Activated T-helper 17 cell treated with anti-CD3 and anti-CD28 coated beads, Interleukin-2, amount 50 U/mL, for 72 hours (primary cell): ENCODE measurements at regions not wholly inside any gene's neighbourhood (a gene's known extent, or its start where the extent isn't known, plus 50 kb on each side); places are given as distances from the start of the nearest gene placed in this dataset.
"Not testable (repeated sequence)": the region's sequence is repeated elsewhere in the genome, so short reads cannot be mapped to it uniquely, and the experiment has no call there.

Experiments
- ATAC-seq: fragments of 150-1000 bp; cut with Tn5 transposase; replicated peaks from 2 replicates; pipeline ENCODE4 v1.10.0; 2021; ENCODE audit warnings: mild to moderate bottlenecking, moderate library complexity
- H3K27ac Mint-ChIP-seq: one replicate; pipeline ENCODE4 v1.8.0; 2022; ENCODE audit warnings: mixed read lengths
- H3K27me3 Mint-ChIP-seq: one replicate; pipeline ENCODE4 v1.8.0; 2022; ENCODE audit warnings: mixed read lengths
- H3K36me3 Mint-ChIP-seq: one replicate; pipeline ENCODE4 v1.8.0; 2022; ENCODE audit warnings: low read depth, mild to moderate bottlenecking, mixed read lengths
- H3K4me1 Mint-ChIP-seq: one replicate; pipeline ENCODE4 v1.8.0; 2022; ENCODE audit warnings: mixed read lengths
- H3K4me3 Mint-ChIP-seq: one replicate; pipeline ENCODE4 v1.8.0; 2022; ENCODE audit warnings: mild to moderate bottlenecking, mixed read lengths
- H3K9me3 Mint-ChIP-seq: one replicate; pipeline ENCODE4 v1.8.0; 2022; ENCODE audit warnings: mixed read lengths

GRCh38 chr21:28496517-28496916 is 496.2 kb downstream of the LTN1 start:
- H3K27ac Mint-ChIP-seq = no peak overlapping the region
- H3K27me3 Mint-ChIP-seq = no peaks in the 10 kb centered on the region
- no peaks in the 10 kb centered on the region for H3K4me1 Mint-ChIP-seq
- H3K9me3 Mint-ChIP-seq = peaks cover 4% of the 10 kb centered on the region
- H3K4me3 Mint-ChIP-seq = no peak overlapping the region
- H3K36me3 Mint-ChIP-seq = no peaks in the 10 kb centered on the region
- ATAC-seq = no peak

DNA sequence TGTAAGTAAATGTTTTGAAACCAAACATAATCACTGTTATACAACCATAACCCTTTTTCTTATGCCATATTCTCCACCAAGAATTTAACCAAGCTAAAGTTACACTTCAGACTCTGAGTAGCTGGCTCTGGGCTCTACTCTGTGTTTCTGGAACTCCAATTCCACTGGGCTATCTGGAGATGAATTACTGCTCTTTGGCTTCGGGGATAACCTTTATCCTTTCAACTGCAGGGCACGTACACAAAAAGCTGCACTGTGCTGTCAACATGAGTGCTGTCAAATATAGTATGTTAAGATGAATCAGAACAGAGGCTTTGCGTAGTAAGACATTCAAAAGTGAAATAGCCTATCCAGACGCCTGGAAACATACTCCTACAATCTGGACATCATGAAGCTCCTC is 500.6 kb downstream of the LTN1 start:
- no peak overlapping the region for H3K4me3 Mint-ChIP-seq
- H3K27ac Mint-ChIP-seq = no peak overlapping the region
- no peaks in the 10 kb centered on the region for H3K27me3 Mint-ChIP-seq
- no peak for ATAC-seq
- no peaks in the 10 kb centered on the region for H3K36me3 Mint-ChIP-seq
- H3K4me1 Mint-ChIP-seq = no peaks in the 10 kb centered on the region
- H3K9me3 Mint-ChIP-seq = no peaks in the 10 kb centered on the region

- ATAC-seq = no peak
- H3K36me3 Mint-ChIP-seq = no peaks in the 10 kb centered on the region
- H3K4me3 Mint-ChIP-seq = no peak overlapping the region
- no peaks in the 10 kb centered on the region for H3K9me3 Mint-ChIP-seq
- H3K27ac Mint-ChIP-seq = no peak overlapping the region
- H3K4me1 Mint-ChIP-seq = no peaks in the 10 kb centered on the region
- H3K27me3 Mint-ChIP-seq = no peaks in the 10 kb centered on the region
Measured at GRCh38 chr21:28489821-28490350, 502.8 kb downstream of the LTN1 start.

- Mint-ChIP-seq H3K27me3 (no peaks in the 10 kb centered on the region), H3K27ac (no peak overlapping the region), H3K36me3 (no peaks in the 10 kb centered on the region), H3K4me1 (no peaks in the 10 kb centered on the region), H3K9me3 (no peaks in the 10 kb centered on the region), H3K4me3 (no peak overlapping the region)
- no peak for ATAC-seq
Measured at GRCh38 chr21:28489162-28489561, 503.5 kb downstream of the LTN1 start.

DNA sequence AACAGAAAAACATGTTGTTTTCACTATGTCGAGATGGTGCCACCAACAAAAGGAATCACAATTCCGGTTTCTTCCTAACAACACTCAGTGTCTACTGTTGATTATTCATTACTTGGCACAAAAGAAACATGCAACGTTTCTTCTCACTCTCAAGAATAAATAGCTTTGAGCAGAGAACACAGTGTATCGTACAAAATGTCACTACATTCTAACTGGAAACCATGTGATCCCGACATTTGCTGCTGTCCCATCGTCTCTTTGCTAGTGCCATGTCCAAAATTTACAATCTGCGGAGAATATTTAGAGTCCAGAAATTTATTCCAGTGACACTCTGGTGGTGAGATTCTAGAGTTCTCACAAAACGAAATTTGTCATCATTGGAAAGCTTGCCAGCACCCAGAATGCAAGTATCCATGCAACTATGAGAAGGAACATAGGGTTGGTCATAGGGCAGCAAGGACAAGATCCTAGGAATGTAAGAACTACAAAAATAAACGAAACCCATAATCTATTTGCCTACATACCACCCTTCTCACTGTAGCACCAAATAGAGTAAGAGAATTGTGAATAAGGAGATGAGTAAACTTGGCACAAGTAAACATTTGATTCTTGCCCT is 505.1 kb downstream of the LTN1 start:
- H3K4me3 Mint-ChIP-seq = no peak overlapping the region
- no peak overlapping the region for H3K27ac Mint-ChIP-seq
- ATAC-seq = no peak
- H3K27me3 Mint-ChIP-seq = no peaks in the 10 kb centered on the region
- H3K4me1 Mint-ChIP-seq = no peaks in the 10 kb centered on the region
- no peaks in the 10 kb centered on the region for H3K36me3 Mint-ChIP-seq
- H3K9me3 Mint-ChIP-seq = no peaks in the 10 kb centered on the region

- Mint-ChIP-seq H3K9me3 (no peaks in the 10 kb centered on the region), H3K27ac (no peak overlapping the region), H3K36me3 (no peaks in the 10 kb centered on the region), H3K27me3 (no peaks in the 10 kb centered on the region), H3K4me1 (no peaks in the 10 kb centered on the region), H3K4me3 (no peak overlapping the region)
- ATAC-seq = no peak
Measured at GRCh38 chr21:28485301-28486022, 507.2 kb downstream of the LTN1 start.

- Mint-ChIP-seq H3K27me3 (no peaks in the 10 kb centered on the region), H3K4me1 (no peaks in the 10 kb centered on the region)
Measured at GRCh38 chr21:28483301-28484035, 509.2 kb downstream of the LTN1 start.

GRCh38 chr21:28482657-28483056 is 510.0 kb downstream of the LTN1 start:
- no peak for ATAC-seq
- Mint-ChIP-seq H3K27me3 (no peaks in the 10 kb centered on the region), H3K4me3 (no peak overlapping the region), H3K4me1 (no peaks in the 10 kb centered on the region), H3K9me3 (no peaks in the 10 kb centered on the region), H3K36me3 (no peaks in the 10 kb centered on the region), H3K27ac (no peak overlapping the region)

More at GRCh38 chr21:28483301-28484035, 509.2 kb downstream of the LTN1 start:
- Mint-ChIP-seq H3K27ac (no peak overlapping the region), H3K4me3 (no peak overlapping the region), H3K36me3 (no peaks in the 10 kb centered on the region), H3K9me3 (no peaks in the 10 kb centered on the region)
- ATAC-seq = no peak

GRCh38 chr21:28480470-28480869 is 512.2 kb downstream of the LTN1 start:
- peaks cover 5% of the 10 kb centered on the region for H3K27me3 Mint-ChIP-seq
- H3K4me1 Mint-ChIP-seq = no peaks in the 10 kb centered on the region
- no peak for ATAC-seq
- H3K36me3 Mint-ChIP-seq = no peaks in the 10 kb centered on the region
- no peaks in the 10 kb centered on the region for H3K9me3 Mint-ChIP-seq
- no peak overlapping the region for H3K4me3 Mint-ChIP-seq
- H3K27ac Mint-ChIP-seq = no peak overlapping the region

- H3K9me3 Mint-ChIP-seq = no peaks in the 10 kb centered on the region
- ATAC-seq = peak; percentile 37
- H3K4me1 Mint-ChIP-seq = no peaks in the 10 kb centered on the region
- peaks cover 12% of the 10 kb centered on the region for H3K27me3 Mint-ChIP-seq
- H3K4me3 Mint-ChIP-seq = no peak overlapping the region
- H3K27ac Mint-ChIP-seq = no peak overlapping the region
- H3K36me3 Mint-ChIP-seq = no peaks in the 10 kb centered on the region
Measured at GRCh38 chr21:28473530-28474220, 519.0 kb downstream of the LTN1 start.

- not testable (repeated sequence) for H3K27ac Mint-ChIP-seq, ATAC-seq, H3K36me3 Mint-ChIP-seq, H3K9me3 Mint-ChIP-seq, H3K4me3 Mint-ChIP-seq, H3K4me1 Mint-ChIP-seq
- H3K27me3 Mint-ChIP-seq = peaks cover 14% of the 10 kb centered on the region
Measured at GRCh38 chr21:28472543-28472942, 520.1 kb downstream of the LTN1 start.

DNA sequence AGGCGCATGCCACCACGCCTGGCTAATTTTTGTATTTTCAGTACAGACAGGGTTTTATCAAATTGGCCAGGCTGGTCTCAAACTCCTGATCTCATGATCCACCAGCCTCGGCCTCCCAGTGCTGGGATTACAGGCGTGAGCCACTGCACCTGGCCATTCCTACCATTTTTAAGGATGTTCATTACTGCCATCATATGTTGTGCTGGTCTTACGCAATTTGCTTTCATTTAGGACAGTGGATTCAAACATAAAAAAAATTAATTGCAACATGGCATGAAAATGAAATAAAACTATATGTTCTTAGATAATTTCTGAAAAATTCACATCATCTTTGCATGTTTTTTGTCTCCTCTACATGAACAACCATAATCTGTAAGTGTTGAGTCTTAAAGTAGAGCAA is 527.7 kb downstream of the LTN1 start:
- ATAC-seq = no peak
- Mint-ChIP-seq H3K9me3 (no peaks in the 10 kb centered on the region), H3K36me3 (no peaks in the 10 kb centered on the region), H3K4me1 (no peaks in the 10 kb centered on the region), H3K4me3 (no peak overlapping the region), H3K27me3 (peaks cover 4% of the 10 kb centered on the region), H3K27ac (no peak overlapping the region)

DNA sequence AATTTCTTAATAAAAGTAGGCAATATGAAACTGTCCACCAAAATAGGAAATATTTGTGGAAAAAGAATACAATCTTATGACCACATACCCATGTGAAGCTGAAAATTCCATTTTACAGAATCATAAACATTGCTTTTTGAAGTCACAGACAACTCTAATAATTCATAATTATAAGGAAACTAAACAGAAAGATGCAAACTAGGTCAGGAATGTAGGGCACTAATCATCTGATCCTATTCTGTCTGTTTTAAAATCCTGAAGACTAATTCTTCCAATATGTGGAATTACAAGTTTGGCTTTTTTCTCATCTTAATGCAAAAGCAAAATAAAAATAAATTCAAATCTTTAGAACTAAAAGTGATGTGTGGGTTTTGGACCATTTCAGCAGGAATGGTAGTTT is 528.6 kb downstream of the LTN1 start:
- H3K9me3 Mint-ChIP-seq = no peaks in the 10 kb centered on the region
- no peak for ATAC-seq
- H3K36me3 Mint-ChIP-seq = no peaks in the 10 kb centered on the region

DNA sequence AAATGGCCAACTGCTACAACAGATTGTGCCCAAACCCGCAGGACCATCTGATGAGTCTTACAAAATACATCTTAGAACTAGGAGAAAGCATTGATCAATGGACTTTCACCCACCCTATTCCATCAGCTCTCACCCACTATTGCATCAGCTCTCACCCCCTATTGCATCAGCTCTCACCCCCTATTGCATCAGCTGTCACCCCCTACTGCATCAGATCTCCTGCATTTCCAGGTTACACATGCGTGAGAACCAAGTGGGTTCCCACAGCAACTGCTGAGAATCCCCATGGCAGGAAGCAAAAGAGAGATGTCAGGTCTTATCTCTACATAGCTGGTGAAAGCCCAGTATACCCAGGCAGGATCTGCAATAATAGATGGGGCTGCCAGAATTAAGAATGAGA is 533.5 kb downstream of the LTN1 start:
- Mint-ChIP-seq H3K36me3 (no peaks in the 10 kb centered on the region), H3K27ac (no peak overlapping the region), H3K4me1 (no peaks in the 10 kb centered on the region), H3K4me3 (no peak overlapping the region), H3K9me3 (no peaks in the 10 kb centered on the region), H3K27me3 (no peaks in the 10 kb centered on the region)
- ATAC-seq = no peak

More for the DNA sequence above, 528.6 kb downstream of the LTN1 start:
- Mint-ChIP-seq H3K4me1 (no peaks in the 10 kb centered on the region), H3K27me3 (peaks cover 3% of the 10 kb centered on the region), H3K4me3 (no peak overlapping the region), H3K27ac (no peak overlapping the region)
